HepG2 (cell line): ENCODE measurements at regions not wholly inside any gene's neighbourhood (a gene's known extent, or its start where the extent isn't known, plus 50 kb on each side); places are given as distances from the start of the nearest gene placed in this dataset.

ENCODE experiments used
- MIER3 ChIP-seq: IDR thresholded peaks from 2 replicates; pipeline ENCODE4 v1.6.1; 2016; ENCODE audit warnings: missing compliant biosample characterization, borderline replicate concordance
- MTA1 ChIP-seq: sonication (generic); formaldehyde crosslinking; IDR thresholded peaks from 2 replicates; pipeline ENCODE4 v1.4.0; 2020; ENCODE audit warnings: missing genetic modification reagents, mild to moderate bottlenecking, borderline replicate concordance
- SIX4 ChIP-seq: sonication (generic); formaldehyde crosslinking; IDR thresholded peaks from 2 replicates; pipeline ENCODE4 v1.4.0; 2020; ENCODE audit warnings: missing genetic modification reagents
- ZNF225 ChIP-seq: sonication (generic); formaldehyde crosslinking; IDR thresholded peaks from 2 replicates; pipeline ENCODE4 v1.4.0; 2020; ENCODE audit warnings: mild to moderate bottlenecking, missing genetic modification reagents
- ZNF614 ChIP-seq: IDR thresholded peaks from 2 replicates; pipeline ENCODE4 v1.6.1; 2018; ENCODE audit warnings: missing biosample characterization, missing genetic modification reagents, inconsistent platforms, borderline replicate concordance
- TF ChIP-seq, protein P1 (sequence below): sonication (generic); formaldehyde crosslinking; IDR thresholded peaks from 2 replicates; pipeline ENCODE4 v1.5.0; 2020; ENCODE audit warnings: mild to moderate bottlenecking, low read depth, missing genetic modification reagents, borderline replicate concordance
- TF ChIP-seq, protein P2 (sequence below): sonication (generic); formaldehyde crosslinking; IDR thresholded peaks from 2 replicates; pipeline ENCODE4 v1.4.0; 2020; ENCODE audit warnings: mild to moderate bottlenecking, missing genetic modification reagents, borderline replicate concordance
- TF ChIP-seq, protein P3 (sequence below): IDR thresholded peaks from 2 replicates; pipeline ENCODE4 v1.6.1; 2018; ENCODE audit warnings: missing genetic modification reagents, mild to moderate bottlenecking, missing compliant biosample characterization

DNA sequence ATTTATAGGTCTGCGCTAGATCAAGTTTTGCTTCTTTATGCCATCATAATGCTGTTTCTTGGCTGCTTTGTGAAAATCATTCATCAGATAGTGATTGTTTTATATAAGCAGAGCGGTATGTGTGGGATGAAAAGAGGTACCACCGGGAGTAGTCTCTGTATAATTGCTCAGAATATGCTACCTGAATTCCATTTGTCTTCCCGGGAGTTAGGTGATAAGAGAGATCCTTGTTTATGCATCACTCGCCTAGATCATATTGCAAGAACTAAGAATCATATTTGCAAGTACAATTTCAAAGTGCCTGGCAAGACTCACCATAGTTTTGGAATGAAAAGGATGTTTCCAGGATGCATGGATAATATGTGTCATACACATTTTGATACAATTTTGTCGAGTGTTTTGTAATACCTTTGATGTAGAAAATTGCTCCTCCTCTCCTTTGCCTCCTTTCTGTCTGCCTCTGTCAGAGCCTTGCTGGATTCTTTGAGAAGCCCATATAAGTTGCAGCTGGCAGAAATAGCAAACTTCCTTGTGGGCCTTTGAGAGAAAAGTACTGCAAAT, 1306.0 kb upstream of the SLC10A2 start (continued):
- TF ChIP-seq, protein P1, sequence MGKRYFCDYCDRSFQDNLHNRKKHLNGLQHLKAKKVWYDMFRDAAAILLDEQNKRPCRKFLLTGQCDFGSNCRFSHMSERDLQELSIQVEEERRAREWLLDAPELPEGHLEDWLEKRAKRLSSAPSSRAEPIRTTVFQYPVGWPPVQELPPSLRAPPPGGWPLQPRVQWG (CRISPR knock-in tag): no peak
- TF ChIP-seq ZNF225 (CRISPR knock-in tag) (no peak), SIX4 (no peak), MIER3 (CRISPR knock-in tag) (no peak), ZNF614 (CRISPR knock-in tag) (no peak), MTA1 (CRISPR knock-in tag) (no peak)
- TF ChIP-seq, protein P2, sequence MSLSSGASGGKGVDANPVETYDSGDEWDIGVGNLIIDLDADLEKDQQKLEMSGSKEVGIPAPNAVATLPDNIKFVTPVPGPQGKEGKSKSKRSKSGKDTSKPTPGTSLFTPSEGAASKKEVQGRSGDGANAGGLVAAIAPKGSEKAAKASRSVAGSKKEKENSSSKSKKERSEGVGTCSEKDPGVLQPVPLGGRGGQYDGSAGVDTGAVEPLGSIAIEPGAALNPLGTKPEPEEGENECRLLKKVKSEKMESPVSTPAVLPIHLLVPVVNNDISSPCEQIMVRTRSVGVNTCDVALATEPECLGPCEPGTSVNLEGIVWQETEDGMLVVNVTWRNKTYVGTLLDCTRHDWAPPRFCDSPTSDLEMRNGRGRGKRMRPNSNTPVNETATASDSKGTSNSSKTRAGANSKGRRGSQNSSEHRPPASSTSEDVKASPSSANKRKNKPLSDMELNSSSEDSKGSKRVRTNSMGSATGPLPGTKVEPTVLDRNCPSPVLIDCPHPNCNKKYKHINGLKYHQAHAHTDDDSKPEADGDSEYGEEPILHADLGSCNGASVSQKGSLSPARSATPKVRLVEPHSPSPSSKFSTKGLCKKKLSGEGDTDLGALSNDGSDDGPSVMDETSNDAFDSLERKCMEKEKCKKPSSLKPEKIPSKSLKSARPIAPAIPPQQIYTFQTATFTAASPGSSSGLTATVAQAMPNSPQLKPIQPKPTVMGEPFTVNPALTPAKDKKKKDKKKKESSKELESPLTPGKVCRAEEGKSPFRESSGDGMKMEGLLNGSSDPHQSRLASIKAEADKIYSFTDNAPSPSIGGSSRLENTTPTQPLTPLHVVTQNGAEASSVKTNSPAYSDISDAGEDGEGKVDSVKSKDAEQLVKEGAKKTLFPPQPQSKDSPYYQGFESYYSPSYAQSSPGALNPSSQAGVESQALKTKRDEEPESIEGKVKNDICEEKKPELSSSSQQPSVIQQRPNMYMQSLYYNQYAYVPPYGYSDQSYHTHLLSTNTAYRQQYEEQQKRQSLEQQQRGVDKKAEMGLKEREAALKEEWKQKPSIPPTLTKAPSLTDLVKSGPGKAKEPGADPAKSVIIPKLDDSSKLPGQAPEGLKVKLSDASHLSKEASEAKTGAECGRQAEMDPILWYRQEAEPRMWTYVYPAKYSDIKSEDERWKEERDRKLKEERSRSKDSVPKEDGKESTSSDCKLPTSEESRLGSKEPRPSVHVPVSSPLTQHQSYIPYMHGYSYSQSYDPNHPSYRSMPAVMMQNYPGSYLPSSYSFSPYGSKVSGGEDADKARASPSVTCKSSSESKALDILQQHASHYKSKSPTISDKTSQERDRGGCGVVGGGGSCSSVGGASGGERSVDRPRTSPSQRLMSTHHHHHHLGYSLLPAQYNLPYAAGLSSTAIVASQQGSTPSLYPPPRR (CRISPR knock-in tag): no peak
- TF ChIP-seq, protein P3, sequence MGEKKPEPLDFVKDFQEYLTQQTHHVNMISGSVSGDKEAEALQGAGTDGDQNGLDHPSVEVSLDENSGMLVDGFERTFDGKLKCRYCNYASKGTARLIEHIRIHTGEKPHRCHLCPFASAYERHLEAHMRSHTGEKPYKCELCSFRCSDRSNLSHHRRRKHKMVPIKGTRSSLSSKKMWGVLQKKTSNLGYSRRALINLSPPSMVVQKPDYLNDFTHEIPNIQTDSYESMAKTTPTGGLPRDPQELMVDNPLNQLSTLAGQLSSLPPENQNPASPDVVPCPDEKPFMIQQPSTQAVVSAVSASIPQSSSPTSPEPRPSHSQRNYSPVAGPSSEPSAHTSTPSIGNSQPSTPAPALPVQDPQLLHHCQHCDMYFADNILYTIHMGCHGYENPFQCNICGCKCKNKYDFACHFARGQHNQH: no peak
